HCT116 (cell line): ENCODE measurements at regions not wholly inside any gene's neighbourhood (a gene's known extent, or its start where the extent isn't known, plus 50 kb on each side); places are given as distances from the start of the nearest gene placed in this dataset.

Experiments used
- ATAC-seq: fragments of 200-7000 bp; cut with Tn5 transposase; 2 replicates; pipeline ENCODE4 v1.9.1; 2020; ENCODE audit warnings: mild to moderate bottlenecking, moderate library complexity
- BruUV-seq: library from RNA; stranded (reverse); fragments of 400-500 nt; replicated peaks from 2 replicates; lab custom pipeline; 2021; lab: Mats Ljungman, UMichigan
- CTCF ChIA-PET: fragments of 300-600 bp; sonication (Branson Sonifier 250); formaldehyde crosslinking; loops from one replicate; lab custom pipeline; 2021; ENCODE audit warnings: antibody characterized with exemption; lab: Charles Lee
- POLR2A ChIA-PET: fragments of 300-600, 350-600 bp; sonication (Branson Sonifier 250); formaldehyde crosslinking; loops from one replicate; lab custom pipeline; 2021; ENCODE audit warnings: antibody characterized with exemption; lab: Charles Lee
- RAD21 ChIA-PET, 2 experiments: fragments of 300-600 bp; sonication (Branson Sonifier 250); formaldehyde crosslinking; loops; one replicate each; lab custom pipeline; 2023; ENCODE audit warnings: low total read pairs in 2 of 2; ENCODE audit not compliant: uncharacterized antibody in 2 of 2, unreplicated experiment in 2 of 2, low non-redundant PET in 1 of 2; lab: Charles Lee
- DNase-seq: peaks from one replicate; pipeline ENCODE4 v3.0.0-alpha.2; 2010; ENCODE audit warnings: low read depth, low spot score
- H2AFZ ChIP-seq: fragments of 200-600 bp; shearing (Covaris generic), sonication (generic); 2 replicates; pipeline ENCODE4 v1.6.1; 2017; ENCODE audit warnings: low read depth, mixed run types, mixed read lengths, antibody characterized with exemption, low read length; ENCODE audit not compliant: poor library complexity, severe bottlenecking
- H3K27ac ChIP-seq: 2 replicates; pipeline ENCODE4 v1.5.1; 2012; ENCODE audit warnings: low read depth, low read length
- H3K27me3 ChIP-seq: fragments of 200-600 bp; sonication (generic); 2 replicates; pipeline ENCODE4 v1.6.1; 2016; ENCODE audit warnings: mixed run types, low read length, mixed read lengths; ENCODE audit not compliant: insufficient read depth
- H3K36me3 ChIP-seq, 2 experiments: fragments of 200-500 bp in 1 of 2; fragments of 200-600 bp in 1 of 2; sonication (Bioruptor generic) in 1 of 2; sonication (generic) in 1 of 2; 2 replicates each; pipeline versions ENCODE4 v1.5.1 to v1.6.1; 2014 to 2016; ENCODE audit warnings: low read length in 2 of 2, inconsistent platforms in 1 of 2, mixed read lengths in 1 of 2, mixed run types in 1 of 2; ENCODE audit not compliant: insufficient read depth in 2 of 2, control insufficient read depth in 1 of 2
- H3K4me1 ChIP-seq, 2 experiments: fragments of 200-600 bp in 1 of 2; sonication (generic) in 1 of 2; 2 replicates each; pipeline versions ENCODE4 v1.5.1 to v1.6.1; 2012 to 2017; ENCODE audit warnings: low read length in 2 of 2, inconsistent platforms in 1 of 2, mild to moderate bottlenecking in 1 of 2, mixed read lengths in 1 of 2, mixed run types in 1 of 2, moderate library complexity in 1 of 2; ENCODE audit not compliant: insufficient read depth in 2 of 2, control insufficient read depth in 1 of 2
- H3K4me2 ChIP-seq: fragments of 200-600 bp; sonication (generic); 2 replicates; pipeline ENCODE4 v1.6.1; 2017; ENCODE audit warnings: mixed run types, low read length, mixed read lengths
- H3K4me3 ChIP-seq, 2 experiments: fragments of 200-600 bp in 1 of 2; sonication (generic) in 1 of 2; replicated peaks in 1 of 2; 2 replicates each; pipeline ENCODE4 v1.5.1; 2011 to 2016; ENCODE audit warnings: low read length in 2 of 2, control low read depth in 1 of 2, low read depth in 1 of 2, mild to moderate bottlenecking in 1 of 2, mixed read lengths in 1 of 2, mixed run types in 1 of 2
- H3K79me2 ChIP-seq: fragments of 200-600 bp; sonication (generic); 2 replicates; pipeline ENCODE4 v1.6.1; 2017; ENCODE audit warnings: mild to moderate bottlenecking, mixed run types, low read length, moderate library complexity, mixed read lengths; ENCODE audit not compliant: insufficient read depth
- H3K9ac ChIP-seq: fragments of 200-600 bp; sonication (generic); 2 replicates; pipeline ENCODE4 v1.6.1; 2016; ENCODE audit warnings: low read length, mixed read lengths
- H3K9me2 ChIP-seq: fragments of 200-600 bp; sonication (generic), shearing (Covaris generic); 2 replicates; pipeline ENCODE4 v1.6.1; 2017; ENCODE audit warnings: mixed run types, mild to moderate bottlenecking, moderate library complexity; ENCODE audit not compliant: insufficient read depth
- H3K9me3 ChIP-seq, 2 experiments: fragments of 200-500 bp in 1 of 2; fragments of 200-600 bp in 1 of 2; sonication (Bioruptor generic) in 1 of 2; sonication (generic) in 1 of 2; 2 replicates each; pipeline ENCODE4 v1.6.1; 2014 to 2017; ENCODE audit warnings: low read length in 2 of 2, mixed read lengths in 2 of 2, inconsistent platforms in 1 of 2, low read depth in 1 of 2, mild to moderate bottlenecking in 1 of 2, mixed run types in 1 of 2, moderate library complexity in 1 of 2; ENCODE audit not compliant: control insufficient read depth in 1 of 2, insufficient read depth in 1 of 2
- H4K20me1 ChIP-seq: fragments of 200-600 bp; sonication (generic), shearing (Covaris generic); 2 replicates; pipeline ENCODE4 v1.6.1; 2017; ENCODE audit warnings: mixed run types, mild to moderate bottlenecking, moderate library complexity; ENCODE audit not compliant: insufficient read depth
- ATF3 ChIP-seq: IDR thresholded peaks from 2 replicates; pipeline ENCODE4 v1.6.1; 2012
- CBX3 ChIP-seq: IDR thresholded peaks from 2 replicates; pipeline ENCODE4 v1.6.1; 2012; ENCODE audit warnings: low read depth
- CEBPB ChIP-seq: IDR thresholded peaks from 2 replicates; pipeline ENCODE4 v1.6.1; 2012; ENCODE audit warnings: low read depth
- EGR1 ChIP-seq: IDR thresholded peaks from 2 replicates; pipeline ENCODE4 v1.6.1; 2012; ENCODE audit warnings: low read depth
- EZH2 ChIP-seq: fragments of 200-600 bp; sonication (generic); IDR thresholded peaks from 2 replicates; pipeline ENCODE4 v1.6.1; 2017; ENCODE audit warnings: antibody characterized with exemption, mixed run types
- EZH2phosphoT487 ChIP-seq: fragments of 200-600 bp; IDR thresholded peaks from 2 replicates; pipeline ENCODE4 v1.6.1; 2018; ENCODE audit warnings: antibody characterized with exemption, borderline replicate concordance
- FOSL1 ChIP-seq: IDR thresholded peaks from 2 replicates; pipeline ENCODE4 v1.6.1; 2012; ENCODE audit warnings: low read depth
- MAX ChIP-seq: IDR thresholded peaks from 2 replicates; pipeline ENCODE4 v1.6.1; 2012
- POLR2A ChIP-seq: IDR thresholded peaks from 2 replicates; pipeline ENCODE4 v1.7.0; 2011; ENCODE audit warnings: borderline replicate concordance; ENCODE audit not compliant: insufficient read depth, insufficient read length; ENCODE audit errors: extremely low read depth
- POLR2AphosphoS5 ChIP-seq: IDR thresholded peaks from 2 replicates; pipeline ENCODE4 v1.6.1; 2011; ENCODE audit warnings: mild to moderate bottlenecking, low read depth, low read length, moderate library complexity
- RAD21 ChIP-seq: IDR thresholded peaks from 2 replicates; pipeline ENCODE4 v1.6.1; 2012; ENCODE audit warnings: low read depth, mild to moderate bottlenecking
- SIN3A ChIP-seq: IDR thresholded peaks from 2 replicates; pipeline ENCODE4 v1.6.1; 2012; ENCODE audit warnings: low read depth
- SP1 ChIP-seq: IDR thresholded peaks from 2 replicates; pipeline ENCODE4 v1.6.1; 2012; ENCODE audit warnings: low read depth
- YY1 ChIP-seq: IDR thresholded peaks from 2 replicates; pipeline ENCODE4 v1.6.1; 2011; ENCODE audit warnings: low read length, low read depth, moderate library complexity, mild to moderate bottlenecking; ENCODE audit not compliant: insufficient replicate concordance; ENCODE audit errors: extremely low read depth
- ZFX ChIP-seq: fragments of 450-650 bp; IDR thresholded peaks from 2 replicates; pipeline ENCODE4 v1.6.1; 2017
- ZNF274 ChIP-seq: fragments of 200-500 bp; sonication (Bioruptor generic); IDR thresholded peaks from 2 replicates; pipeline ENCODE4 v1.6.1; 2014; ENCODE audit warnings: mild to moderate bottlenecking, low read depth, low read length, inconsistent platforms
- intact Hi-C: fragments of 100-400 bp; cut with micrococcal nuclease; formaldehyde crosslinking; loops from 2 replicates; pipeline ENCODE4 v1.10.0; 2022

- Histone ChIP-seq H3K27ac (no peak overlapping the region), H3K4me3 (no peak overlapping the region), H3K9ac (no peak overlapping the region), H3K9me3 (peaks cover 9 to 21% of the 10 kb centered on the region in 2 experiments; a peak in 2 of 4 replicates), H3K79me2 (no peaks in the 10 kb centered on the region), H3K27me3 (no peaks in the 10 kb centered on the region), H2AFZ (no peak overlapping the region), H4K20me1 (no peaks in the 10 kb centered on the region), H3K36me3 (no peaks in the 10 kb centered on the region), H3K4me2 (no peak overlapping the region), H3K9me2 (no peaks in the 10 kb centered on the region), H3K4me1 (no peaks in the 10 kb centered on the region)
- no TSS peak for BruUV-seq
- CTCF ChIA-PET: interaction anchor here (0.9 kb wide), 1 partner anchor 8 kb away, joined by 3 read pairs; no protein-coding TSS in a partner anchor
- intact Hi-C loops: no loop called here
- ATAC-seq: no peak
- DNase-seq: no peak
- RAD21 ChIA-PET: no interaction called here
- TF ChIP-seq ZFX (no peak), EGR1 (no peak), CBX3 (no peak), ATF3 (no peak), ZNF274 (no peak), EZH2 (no peak), POLR2A (no peak), MAX (no peak), SIN3A (no peak), FOSL1 (no peak), SP1 (no peak), CEBPB (no peak), EZH2phosphoT487 (no peak), YY1 (no peak), RAD21 (no peak), POLR2AphosphoS5 (no peak)
- POLR2A ChIA-PET: no interaction called here
Observed at GRCh38 chr6:93017213-93017612, 402.1 kb downstream of the EPHA7 start.
